SH-SY5Y (cell line): ENCODE measurements at regions not wholly inside any gene's neighbourhood (a gene's known extent, or its start where the extent isn't known, plus 50 kb on each side); places are given as distances from the start of the nearest gene placed in this dataset.

Experiments used
- GATA2 ChIP-seq: IDR thresholded peaks from 2 replicates; pipeline ENCODE4 v1.6.1; 2011; ENCODE audit warnings: mild to moderate bottlenecking, low read depth, low read length
- GATA3 ChIP-seq: IDR thresholded peaks from 2 replicates; pipeline ENCODE4 v1.6.1; 2011; ENCODE audit warnings: low read depth, mild to moderate bottlenecking, low read length, moderate library complexity

DNA sequence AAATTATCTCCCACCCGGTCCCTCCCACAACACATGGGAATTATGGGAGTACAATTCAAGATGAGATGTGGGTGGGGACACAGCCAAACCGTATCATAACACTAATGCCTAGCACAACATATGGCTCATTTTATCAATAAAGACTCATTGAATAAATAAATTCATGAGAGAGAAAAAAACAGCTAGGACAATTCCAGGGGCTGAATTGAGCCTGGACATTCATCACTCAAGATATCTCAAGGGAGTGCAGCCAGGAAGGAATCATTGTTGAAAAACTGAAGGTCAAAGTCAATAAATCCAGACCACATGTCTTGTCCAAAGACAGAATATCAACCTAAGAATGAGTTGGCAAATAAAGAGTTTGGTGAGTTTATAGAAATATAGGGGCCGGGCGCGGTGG is 644.1 kb downstream of the PLPP3 start:
- TF ChIP-seq GATA2 (no peak), GATA3 (no peak)
